ENCODE measurements at regions not wholly inside any gene's neighbourhood (a gene's known extent, or its start where the extent isn't known, plus 50 kb on each side); places are given as distances from the start of the nearest gene placed in this dataset.

DNA sequence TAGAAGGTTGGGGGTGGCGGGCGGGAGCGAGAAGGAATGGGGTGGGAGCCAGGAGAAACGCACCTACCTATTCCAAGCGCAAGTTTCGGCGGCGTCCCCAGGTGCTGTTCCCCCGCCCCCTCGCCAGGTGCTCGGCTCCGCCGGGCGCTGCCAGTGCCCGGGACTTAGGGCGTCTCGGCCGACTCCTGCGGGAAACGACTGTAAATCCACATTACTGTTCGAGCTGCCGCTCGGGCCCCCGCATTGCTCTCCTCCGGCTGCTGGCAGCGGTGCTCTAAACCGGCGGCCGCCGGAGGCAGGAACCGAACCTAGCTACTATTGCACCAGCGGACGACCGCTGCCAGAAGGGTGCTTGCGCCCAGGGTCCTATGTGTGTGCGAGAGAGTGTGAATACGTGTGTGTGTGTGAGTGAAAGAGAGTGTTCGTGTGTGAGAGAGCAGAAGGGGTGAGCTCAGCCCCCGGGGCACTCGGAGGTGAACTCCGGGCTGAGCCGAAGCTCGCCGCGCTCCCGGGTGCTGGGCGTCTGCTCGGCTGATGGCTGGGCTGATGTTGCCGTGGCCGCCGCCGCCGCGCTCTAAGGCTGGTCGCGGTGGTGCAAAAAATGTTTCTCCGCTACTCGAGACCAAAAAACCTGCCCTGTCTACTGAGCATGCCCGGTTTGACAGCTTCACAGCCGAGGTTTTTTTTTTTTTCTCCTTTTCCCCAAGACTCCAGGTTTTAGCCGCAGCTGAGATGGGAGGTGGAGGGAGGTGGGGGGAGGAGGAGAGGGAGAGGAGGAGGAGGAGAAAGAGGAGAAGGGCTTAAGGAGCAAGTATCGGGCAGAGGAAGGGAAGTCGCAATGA is 115.7 kb upstream of the TEX13C start:
- CTCF ChIA-PET, result no interaction called here
- TF ChIP-seq NFRKB (IDR thresholded peaks at IDR 0.05), result no peak
- no peak for TF ChIP-seq ARNT (IDR thresholded peaks at IDR 0.05)
- TF ChIP-seq, protein P1, sequence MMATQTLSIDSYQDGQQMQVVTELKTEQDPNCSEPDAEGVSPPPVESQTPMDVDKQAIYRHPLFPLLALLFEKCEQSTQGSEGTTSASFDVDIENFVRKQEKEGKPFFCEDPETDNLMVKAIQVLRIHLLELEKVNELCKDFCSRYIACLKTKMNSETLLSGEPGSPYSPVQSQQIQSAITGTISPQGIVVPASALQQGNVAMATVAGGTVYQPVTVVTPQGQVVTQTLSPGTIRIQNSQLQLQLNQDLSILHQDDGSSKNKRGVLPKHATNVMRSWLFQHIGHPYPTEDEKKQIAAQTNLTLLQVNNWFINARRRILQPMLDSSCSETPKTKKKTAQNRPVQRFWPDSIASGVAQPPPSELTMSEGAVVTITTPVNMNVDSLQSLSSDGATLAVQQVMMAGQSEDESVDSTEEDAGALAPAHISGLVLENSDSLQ (IDR thresholded peaks at IDR 0.05), result no peak
- POLR2A ChIA-PET, result no interaction called here
- DNase-seq (ENCODE audit: extremely low spot score), result no peak

DNA sequence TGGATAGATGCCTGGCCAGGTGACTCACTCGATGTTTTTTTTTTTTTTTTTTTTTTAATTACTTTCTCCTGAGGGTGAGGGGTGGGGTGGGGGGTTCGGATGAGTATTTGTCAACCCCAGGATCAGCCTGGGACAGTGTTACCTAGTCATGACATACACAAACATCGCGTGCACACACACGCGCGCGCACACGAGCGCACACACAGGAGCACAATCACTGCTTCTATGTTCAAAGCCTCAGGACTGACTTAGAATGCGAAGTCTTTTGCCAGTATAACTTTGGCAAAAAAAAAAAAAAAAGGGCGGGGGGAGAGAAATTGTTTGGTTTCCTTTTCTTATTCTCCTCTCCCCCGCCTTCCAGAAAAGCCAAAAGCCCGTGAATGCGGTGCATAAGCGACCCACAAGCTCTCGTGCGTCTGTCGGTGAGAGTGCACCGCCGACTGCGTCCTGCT is 115.0 kb upstream of the TEX13C start:
- no peak for DNase-seq (ENCODE audit: extremely low spot score)
- TF ChIP-seq TARDBP (IDR thresholded peaks at IDR 0.05) (no peak), FOXM1 (IDR thresholded peaks at IDR 0.05; ENCODE audit: borderline replicate concordance) (no peak), L3MBTL2 (conservative IDR thresholded peaks at IDR 0.05) (no peak), NFRKB (IDR thresholded peaks at IDR 0.05) (no peak), FOXK2 (IDR thresholded peaks at IDR 0.05) (no peak), CTBP1 (IDR thresholded peaks at IDR 0.05; ENCODE audit: borderline replicate concordance) (no peak), SP1 (IDR thresholded peaks at IDR 0.05) (no peak), FOXA1 (IDR thresholded peaks at IDR 0.05) (no peak), SUZ12 (IDR thresholded peaks at IDR 0.05) (no peak), LEF1 (IDR thresholded peaks at IDR 0.05; ENCODE audit: borderline replicate concordance) (no peak), ZNF384 (IDR thresholded peaks at IDR 0.05) (no peak), ARNT (IDR thresholded peaks at IDR 0.05) (no peak), HDGF (IDR thresholded peaks at IDR 0.05; ENCODE audit: borderline replicate concordance) (no peak), BHLHE40 (IDR thresholded peaks at IDR 0.05; ENCODE audit: borderline replicate concordance) (no peak), ELF4 (IDR thresholded peaks at IDR 0.05) (no peak)
- TF ChIP-seq, protein P1 (IDR thresholded peaks at IDR 0.05), result no peak
- ChIA-PET POLR2A (no interaction called here), CTCF (no interaction called here)

DNA sequence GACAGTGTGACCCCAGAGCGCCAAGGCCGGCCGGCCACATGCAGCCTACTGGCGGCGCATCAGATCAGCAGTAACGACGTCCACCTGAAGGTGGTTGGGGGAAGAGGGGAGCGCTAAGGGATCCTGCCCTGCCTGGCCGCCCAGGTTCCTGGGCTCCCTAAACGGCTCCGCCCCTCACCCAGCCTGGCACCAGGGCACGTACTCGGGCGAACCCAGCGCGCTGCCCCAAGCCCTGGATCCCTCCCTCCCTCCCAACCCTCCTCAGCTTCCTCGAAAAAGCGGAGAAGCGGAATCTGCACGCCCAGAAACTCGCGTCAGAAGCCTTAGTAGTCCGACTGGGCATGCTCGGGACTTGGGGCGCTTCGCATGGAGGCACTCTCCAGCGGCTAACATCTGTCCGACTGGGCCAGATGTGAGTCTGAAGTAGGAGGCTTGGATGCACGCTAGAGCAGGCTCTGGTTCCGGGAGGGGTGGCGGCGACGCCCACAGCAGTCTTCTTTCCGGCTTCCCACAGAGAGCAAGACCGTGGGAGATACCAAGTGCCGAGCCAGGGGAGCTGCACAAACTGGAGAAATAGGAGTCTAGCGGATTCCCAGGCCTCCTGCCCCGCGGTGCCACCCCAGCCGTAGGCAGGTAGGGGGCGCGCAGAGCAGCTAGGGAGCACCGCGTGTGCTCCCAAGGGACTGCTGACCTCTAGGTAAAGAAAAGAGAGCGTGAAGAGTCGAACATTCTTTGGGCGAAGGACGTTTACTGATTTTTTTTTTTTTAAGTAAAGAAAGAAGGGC is 114.3 kb upstream of the TEX13C start:
- DNase-seq (ENCODE audit: extremely low spot score), result peak; percentile 42
- TF ChIP-seq L3MBTL2 (conservative IDR thresholded peaks at IDR 0.05) (no peak), CTBP1 (IDR thresholded peaks at IDR 0.05; ENCODE audit: borderline replicate concordance) (no peak), NFRKB (IDR thresholded peaks at IDR 0.05) (no peak), FOXM1 (IDR thresholded peaks at IDR 0.05; ENCODE audit: borderline replicate concordance) (no peak), BHLHE40 (IDR thresholded peaks at IDR 0.05; ENCODE audit: borderline replicate concordance) (no peak), LEF1 (IDR thresholded peaks at IDR 0.05; ENCODE audit: borderline replicate concordance) (no peak), ELF4 (IDR thresholded peaks at IDR 0.05) (no peak), HDGF (IDR thresholded peaks at IDR 0.05; ENCODE audit: borderline replicate concordance) (no peak), SUZ12 (IDR thresholded peaks at IDR 0.05) (no peak)
- ChIA-PET POLR2A (no interaction called here), CTCF (no interaction called here)

DNA sequence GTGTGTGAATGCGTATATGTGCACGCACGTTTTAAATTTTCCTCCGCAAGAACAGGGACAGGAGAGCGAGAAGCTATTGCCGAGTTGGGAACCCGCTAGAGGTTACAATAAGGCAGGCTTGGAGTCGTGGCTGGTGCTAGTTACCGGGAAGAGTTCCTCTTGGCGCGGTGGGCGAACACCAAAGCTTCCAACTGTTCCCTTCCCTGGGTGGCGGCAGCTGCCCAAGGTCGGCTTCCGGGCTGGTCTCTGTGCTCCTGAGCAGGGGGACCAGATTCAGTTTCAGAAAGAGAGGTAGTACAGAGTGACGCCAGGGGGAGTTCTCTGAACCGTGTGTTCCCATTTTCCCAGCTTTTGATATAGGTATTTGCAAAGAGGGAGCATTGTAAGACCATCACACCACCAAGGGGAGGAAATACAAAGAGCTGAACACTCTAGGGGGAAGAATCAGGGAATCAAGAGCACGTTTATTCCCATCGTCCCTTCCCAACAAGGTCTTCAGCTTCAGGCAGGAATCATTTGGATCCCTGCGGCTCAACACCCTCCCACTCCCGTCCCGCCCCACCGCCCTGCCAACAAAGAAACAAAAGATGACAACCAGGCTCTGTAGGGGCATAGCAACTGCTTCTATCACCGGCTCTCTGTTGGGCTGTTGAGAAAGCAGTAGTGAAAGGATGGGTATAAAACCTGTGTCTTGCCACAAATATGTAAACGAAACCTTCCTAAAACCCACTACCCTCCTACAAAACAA is 113.6 kb upstream of the TEX13C start:
- TF ChIP-seq SP1 (IDR thresholded peaks at IDR 0.05), result no peak
- TF ChIP-seq BHLHE40 (IDR thresholded peaks at IDR 0.05; ENCODE audit: borderline replicate concordance), result no peak
- no peak for TF ChIP-seq CTBP1 (IDR thresholded peaks at IDR 0.05; ENCODE audit: borderline replicate concordance)
- no peak for TF ChIP-seq FOXA1 (IDR thresholded peaks at IDR 0.05)
- no peak for TF ChIP-seq SUZ12 (IDR thresholded peaks at IDR 0.05)
- TF ChIP-seq, protein P1 (IDR thresholded peaks at IDR 0.05), result no peak
- DNase-seq (ENCODE audit: extremely low spot score), result no peak
- POLR2A ChIA-PET, result no interaction called here
- CTCF ChIA-PET, result no interaction called here

DNA sequence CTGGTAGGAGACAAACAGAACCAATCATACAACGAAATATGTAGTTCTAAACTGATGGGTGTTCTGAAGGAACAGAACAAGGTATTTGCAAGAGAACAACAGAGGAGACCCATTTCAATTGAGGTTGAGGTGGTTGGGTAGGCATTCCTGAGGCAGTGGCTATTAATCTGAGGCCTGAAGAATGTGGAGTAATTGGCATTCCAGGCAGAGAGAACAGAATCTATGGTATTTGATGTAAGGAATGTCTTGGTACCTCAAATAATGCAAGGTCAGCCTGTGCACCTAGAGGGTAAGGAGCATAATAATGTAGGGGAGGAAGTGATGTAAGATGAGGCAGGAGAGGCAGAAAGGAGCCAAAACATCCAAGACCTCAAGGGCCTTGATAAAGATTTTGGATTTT is 109.5 kb upstream of the TEX13C start:
- no peak for TF ChIP-seq NFRKB (IDR thresholded peaks at IDR 0.05)
- POLR2A ChIA-PET, result no interaction called here
- CTCF ChIA-PET, result no interaction called here

DNA sequence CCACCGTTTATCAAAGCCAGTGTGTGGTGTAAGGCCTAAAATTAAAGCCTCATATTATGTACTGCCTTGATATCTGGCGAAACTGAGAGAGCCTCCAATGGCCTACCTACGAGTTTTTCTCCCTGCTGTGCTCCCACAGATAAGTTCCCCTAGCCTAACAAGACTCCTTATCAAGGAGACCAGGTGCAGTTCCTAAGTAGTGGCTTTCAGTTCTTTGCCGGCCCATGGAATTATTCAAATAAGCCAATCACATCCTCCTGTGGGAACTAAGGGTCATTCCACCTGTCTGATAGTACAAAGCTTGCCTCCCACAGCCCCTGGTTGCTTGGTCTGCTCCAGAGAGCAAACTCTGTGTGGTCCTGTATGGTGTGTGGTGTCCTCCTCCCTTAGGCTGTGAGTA is 99.8 kb upstream of the TEX13C start:
- ChIA-PET POLR2A (no interaction called here), CTCF (no interaction called here)
- TF ChIP-seq FOXA1 (IDR thresholded peaks at IDR 0.05) (no peak), LEF1 (IDR thresholded peaks at IDR 0.05; ENCODE audit: borderline replicate concordance) (no peak), BHLHE40 (IDR thresholded peaks at IDR 0.05; ENCODE audit: borderline replicate concordance) (no peak), L3MBTL2 (conservative IDR thresholded peaks at IDR 0.05) (no peak), HDGF (IDR thresholded peaks at IDR 0.05; ENCODE audit: borderline replicate concordance) (no peak), TARDBP (IDR thresholded peaks at IDR 0.05) (no peak), CTBP1 (IDR thresholded peaks at IDR 0.05; ENCODE audit: borderline replicate concordance) (no peak), SUZ12 (IDR thresholded peaks at IDR 0.05) (no peak), FOXK2 (IDR thresholded peaks at IDR 0.05) (no peak), SP1 (IDR thresholded peaks at IDR 0.05) (no peak), ZNF384 (IDR thresholded peaks at IDR 0.05) (no peak), FOXM1 (IDR thresholded peaks at IDR 0.05; ENCODE audit: borderline replicate concordance) (no peak), ARNT (IDR thresholded peaks at IDR 0.05) (no peak)
- DNase-seq (ENCODE audit: extremely low spot score), result no peak

More for the DNA sequence above, 109.5 kb upstream of the TEX13C start:
- no peak for DNase-seq (ENCODE audit: extremely low spot score)
